GM23338 (cell line): ENCODE measurements at regions not wholly inside any gene's neighbourhood (a gene's known extent, or its start where the extent isn't known, plus 50 kb on each side); places are given as distances from the start of the nearest gene placed in this dataset.

Experiments
- ATAC-seq: fragments of 200-7000 bp; cut with Tn5 transposase; 3 replicates; pipeline ENCODE4 v1.9.1; 2020
- DNase-seq: peaks from one replicate; pipeline ENCODE4 v3.0.0-alpha.2; 2015; ENCODE audit warnings: low spot score
- H2AFZ ChIP-seq: fragments of 200-600 bp; sonication (generic); 2 replicates; pipeline ENCODE4 v1.8.0; 2016; ENCODE audit warnings: antibody characterized with exemption, mild to moderate bottlenecking, moderate library complexity
- H3F3A ChIP-seq: fragments of 200-600 bp; sonication (generic); replicated peaks from 2 replicates; pipeline ENCODE4 v1.8.0; 2017; ENCODE audit warnings: antibody characterized with exemption, mixed run types, low read depth
- H3K27ac ChIP-seq: fragments of 200-600 bp; sonication (generic); 2 replicates; pipeline ENCODE4 v1.6.1; 2016; ENCODE audit warnings: low read depth
- H3K27me3 ChIP-seq: fragments of 200-600 bp; sonication (generic); 2 replicates; pipeline ENCODE4 v1.8.0; 2016; ENCODE audit warnings: mild to moderate bottlenecking, mixed run types, moderate library complexity; ENCODE audit not compliant: insufficient read depth
- H3K36me3 ChIP-seq: fragments of 200-600 bp; sonication (generic); 2 replicates; pipeline ENCODE4 v1.8.0; 2016; ENCODE audit warnings: mild to moderate bottlenecking; ENCODE audit not compliant: insufficient read depth
- H3K4me1 ChIP-seq: fragments of 200-600 bp; sonication (generic); 2 replicates; pipeline ENCODE4 v1.8.0; 2016; ENCODE audit warnings: mild to moderate bottlenecking, moderate library complexity; ENCODE audit not compliant: insufficient read depth
- H3K4me2 ChIP-seq: fragments of 200-600 bp; sonication (generic); 2 replicates; pipeline ENCODE4 v1.7.1; 2017; ENCODE audit warnings: mixed run types
- H3K4me3 ChIP-seq: fragments of 200-600 bp; sonication (generic); 2 replicates; pipeline ENCODE4 v1.6.1; 2016; ENCODE audit warnings: mixed run types
- H3K79me2 ChIP-seq: fragments of 200-600 bp; sonication (generic); replicated peaks from 2 replicates; pipeline ENCODE4 v1.8.0; 2017; ENCODE audit warnings: mild to moderate bottlenecking; ENCODE audit not compliant: insufficient read depth
- H3K9me2 ChIP-seq: fragments of 200-600 bp; sonication (generic); 2 replicates; pipeline ENCODE4 v1.8.0; 2017; ENCODE audit not compliant: insufficient read depth
- H4K20me1 ChIP-seq: fragments of 200-600 bp; sonication (generic); replicated peaks from 2 replicates; pipeline ENCODE4 v1.8.0; 2017; ENCODE audit warnings: mild to moderate bottlenecking; ENCODE audit not compliant: insufficient read depth
- H3K27ac Mint-ChIP-seq: 2 replicates; pipeline ENCODE4 v1.8.0; 2020; ENCODE audit warnings: inconsistent platforms, mild to moderate bottlenecking, moderate library complexity, mixed read lengths
- H3K27me3 Mint-ChIP-seq: 3 replicates; pipeline ENCODE4 v1.8.0; 2022; ENCODE audit warnings: low read depth, mild to moderate bottlenecking, moderate library complexity, mixed read lengths, inconsistent platforms; ENCODE audit not compliant: insufficient read depth, poor library complexity
- H3K36me3 Mint-ChIP-seq: 3 replicates; pipeline ENCODE4 v1.8.0; 2021; ENCODE audit warnings: low read depth, mild to moderate bottlenecking, inconsistent platforms, moderate library complexity, mixed read lengths
- H3K4me1 Mint-ChIP-seq: 3 replicates; pipeline ENCODE4 v1.8.0; 2020; ENCODE audit warnings: mild to moderate bottlenecking, inconsistent platforms, mixed read lengths
- H3K4me3 Mint-ChIP-seq: 3 replicates; pipeline ENCODE4 v1.8.0; 2021; ENCODE audit warnings: moderate library complexity, mild to moderate bottlenecking, inconsistent platforms, mixed read lengths
- H3K9me3 Mint-ChIP-seq: 3 replicates; pipeline ENCODE4 v1.8.0; 2020; ENCODE audit warnings: moderate library complexity, mild to moderate bottlenecking, inconsistent platforms, mixed read lengths
- EZH2 ChIP-seq: fragments of 200-600 bp; sonication (generic); IDR thresholded peaks from one replicate; pipeline ENCODE4 v1.8.0; 2017; ENCODE audit warnings: antibody characterized with exemption, mild to moderate bottlenecking, low read depth; ENCODE audit not compliant: unreplicated experiment
- EZH2phosphoT487 ChIP-seq: fragments of 200-600 bp; sonication (generic); IDR thresholded peaks from one replicate; pipeline ENCODE4 v1.8.1; 2018; ENCODE audit warnings: antibody characterized with exemption; ENCODE audit not compliant: unreplicated experiment
- JUNB ChIP-seq: IDR thresholded peaks from one replicate; pipeline ENCODE4 v1.6.1; 2016; ENCODE audit warnings: antibody characterized with exemption; ENCODE audit not compliant: unreplicated experiment
- NANOG ChIP-seq: IDR thresholded peaks from 2 replicates; pipeline ENCODE4 v1.6.1; 2016; ENCODE audit warnings: antibody characterized with exemption, borderline replicate concordance
- STAT1 ChIP-seq: IDR thresholded peaks from one replicate; pipeline ENCODE4 v1.6.1; 2016; ENCODE audit warnings: antibody characterized with exemption; ENCODE audit not compliant: unreplicated experiment
- ZNF114 ChIP-seq: fragments of 250-450 bp; sonication (Bioruptor Pico); IDR thresholded peaks from 2 replicates; pipeline ENCODE4 v1.5.0; 2020; ENCODE audit warnings: mild to moderate bottlenecking, moderate library complexity
- ZNF331 ChIP-seq: fragments of 250-450 bp; sonication (Bioruptor Pico); IDR thresholded peaks from 2 replicates; pipeline ENCODE4 v1.5.0; 2020; ENCODE audit warnings: low read depth, mild to moderate bottlenecking, moderate library complexity
- ZNF462 ChIP-seq: fragments of 250-450 bp; sonication (Bioruptor Pico); IDR thresholded peaks from 2 replicates; pipeline ENCODE4 v1.5.0; 2020; ENCODE audit warnings: mild to moderate bottlenecking, moderate library complexity
- TF ChIP-seq, protein P1 (sequence below), 2 experiments: fragments of 200-600 bp in 1 of 2; sonication (generic) in 1 of 2; conservative IDR thresholded peaks; 2 replicates each; pipeline versions ENCODE4 v1.5.1 to v1.6.1; 2016 to 2017; ENCODE audit warnings: antibody characterized with exemption in 2 of 2, low read depth in 2 of 2, mild to moderate bottlenecking in 2 of 2, moderate library complexity in 1 of 2
- TF ChIP-seq, protein P2 (sequence below): IDR thresholded peaks from 2 replicates; pipeline ENCODE4 v1.6.1; 2016; ENCODE audit warnings: antibody characterized with exemption

- Mint-ChIP-seq H3K27me3 (no peaks in the 10 kb centered on the region), H3K4me1 (no peaks in the 10 kb centered on the region), H3K4me3 (no peak overlapping the region), H3K27ac (no peak overlapping the region), H3K36me3 (no peaks in the 10 kb centered on the region), H3K9me3 (no peaks in the 10 kb centered on the region)
- H3K79me2 ChIP-seq = no peaks in the 10 kb centered on the region
- no peaks in the 10 kb centered on the region for H3K9me2 ChIP-seq
- H3K27ac ChIP-seq = no peak overlapping the region
- no peak overlapping the region for H3K4me2 ChIP-seq
- no peaks in the 10 kb centered on the region for H3K36me3 ChIP-seq
- H3K4me1 ChIP-seq = no peaks in the 10 kb centered on the region
- no peak overlapping the region for H3K4me3 ChIP-seq
- no peaks in the 10 kb centered on the region for H4K20me1 ChIP-seq
- no peak overlapping the region for H2AFZ ChIP-seq
- H3K27me3 ChIP-seq = no peaks in the 10 kb centered on the region
- TF ChIP-seq EZH2phosphoT487 (no peak), ZNF114 (CRISPR knock-in tag) (no peak), NANOG (no peak), EZH2 (no peak)
- TF ChIP-seq, protein P1, sequence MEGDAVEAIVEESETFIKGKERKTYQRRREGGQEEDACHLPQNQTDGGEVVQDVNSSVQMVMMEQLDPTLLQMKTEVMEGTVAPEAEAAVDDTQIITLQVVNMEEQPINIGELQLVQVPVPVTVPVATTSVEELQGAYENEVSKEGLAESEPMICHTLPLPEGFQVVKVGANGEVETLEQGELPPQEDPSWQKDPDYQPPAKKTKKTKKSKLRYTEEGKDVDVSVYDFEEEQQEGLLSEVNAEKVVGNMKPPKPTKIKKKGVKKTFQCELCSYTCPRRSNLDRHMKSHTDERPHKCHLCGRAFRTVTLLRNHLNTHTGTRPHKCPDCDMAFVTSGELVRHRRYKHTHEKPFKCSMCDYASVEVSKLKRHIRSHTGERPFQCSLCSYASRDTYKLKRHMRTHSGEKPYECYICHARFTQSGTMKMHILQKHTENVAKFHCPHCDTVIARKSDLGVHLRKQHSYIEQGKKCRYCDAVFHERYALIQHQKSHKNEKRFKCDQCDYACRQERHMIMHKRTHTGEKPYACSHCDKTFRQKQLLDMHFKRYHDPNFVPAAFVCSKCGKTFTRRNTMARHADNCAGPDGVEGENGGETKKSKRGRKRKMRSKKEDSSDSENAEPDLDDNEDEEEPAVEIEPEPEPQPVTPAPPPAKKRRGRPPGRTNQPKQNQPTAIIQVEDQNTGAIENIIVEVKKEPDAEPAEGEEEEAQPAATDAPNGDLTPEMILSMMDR (conservative IDR thresholded peaks at IDR 0.05; ENCODE audit: low read depth in 2 of 2) = no peak
- no peak for ATAC-seq
- H3F3A ChIP-seq = no peaks in the 10 kb centered on the region
- DNase-seq = no peak
Measured at GRCh38 chr4:19711871-19712270, 539.8 kb upstream of the SLIT2 start.

- Histone ChIP-seq H3K36me3 (no peaks in the 10 kb centered on the region), H3K9me2 (no peaks in the 10 kb centered on the region), H3K4me2 (no peak overlapping the region), H3K4me1 (no peaks in the 10 kb centered on the region), H3F3A (no peaks in the 10 kb centered on the region), H4K20me1 (no peaks in the 10 kb centered on the region), H3K27ac (no peak overlapping the region), H3K79me2 (no peaks in the 10 kb centered on the region), H3K4me3 (no peak overlapping the region), H2AFZ (no peak overlapping the region), H3K27me3 (no peaks in the 10 kb centered on the region)
- Mint-ChIP-seq H3K4me1 (no peaks in the 10 kb centered on the region), H3K4me3 (no peak overlapping the region), H3K36me3 (no peaks in the 10 kb centered on the region), H3K27ac (no peak overlapping the region), H3K9me3 (no peaks in the 10 kb centered on the region), H3K27me3 (no peaks in the 10 kb centered on the region)
- ATAC-seq = no peak
- no peak for DNase-seq
- TF ChIP-seq ZNF114 (CRISPR knock-in tag) = no peak
- no peak for TF ChIP-seq STAT1
- TF ChIP-seq EZH2 = no peak
- no peak for TF ChIP-seq ZNF331 (CRISPR knock-in tag)
- TF ChIP-seq JUNB = no peak
- TF ChIP-seq NANOG = no peak
- no peak for TF ChIP-seq ZNF462 (CRISPR knock-in tag)
- no peak for TF ChIP-seq EZH2phosphoT487
- TF ChIP-seq, protein P1 (conservative IDR thresholded peaks at IDR 0.05; ENCODE audit: low read depth in 2 of 2) = no peak
- TF ChIP-seq, protein P2, sequence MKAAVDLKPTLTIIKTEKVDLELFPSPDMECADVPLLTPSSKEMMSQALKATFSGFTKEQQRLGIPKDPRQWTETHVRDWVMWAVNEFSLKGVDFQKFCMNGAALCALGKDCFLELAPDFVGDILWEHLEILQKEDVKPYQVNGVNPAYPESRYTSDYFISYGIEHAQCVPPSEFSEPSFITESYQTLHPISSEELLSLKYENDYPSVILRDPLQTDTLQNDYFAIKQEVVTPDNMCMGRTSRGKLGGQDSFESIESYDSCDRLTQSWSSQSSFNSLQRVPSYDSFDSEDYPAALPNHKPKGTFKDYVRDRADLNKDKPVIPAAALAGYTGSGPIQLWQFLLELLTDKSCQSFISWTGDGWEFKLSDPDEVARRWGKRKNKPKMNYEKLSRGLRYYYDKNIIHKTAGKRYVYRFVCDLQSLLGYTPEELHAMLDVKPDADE = no peak
Measured at GRCh38 chr4:19707876-19708275, 543.8 kb upstream of the SLIT2 start.
